ENCODE measurements at regions not wholly inside any gene's neighbourhood (a gene's known extent, or its start where the extent isn't known, plus 50 kb on each side); places are given as distances from the start of the nearest gene placed in this dataset.

DNA sequence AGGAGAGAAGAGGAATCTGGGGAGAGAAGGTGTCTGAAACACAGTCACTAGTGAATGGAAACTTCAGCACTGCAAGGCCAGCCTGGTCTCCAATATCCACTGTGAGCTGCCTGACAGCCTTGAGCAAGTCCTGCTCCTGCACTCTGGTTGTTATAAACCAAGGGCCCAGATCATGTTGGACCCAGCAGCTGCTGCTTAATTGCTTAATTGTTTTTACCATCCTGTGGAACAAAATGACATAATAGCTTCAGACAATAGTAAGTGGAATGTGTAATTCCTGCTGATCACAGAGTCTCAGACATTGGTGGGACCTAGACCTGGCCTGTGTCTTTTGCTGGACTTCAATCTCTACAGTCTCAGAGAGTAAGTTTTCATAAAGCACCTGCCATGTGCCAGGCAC is 833.7 kb downstream of the TFAP2A start:
- TF ChIP-seq, protein P1, sequence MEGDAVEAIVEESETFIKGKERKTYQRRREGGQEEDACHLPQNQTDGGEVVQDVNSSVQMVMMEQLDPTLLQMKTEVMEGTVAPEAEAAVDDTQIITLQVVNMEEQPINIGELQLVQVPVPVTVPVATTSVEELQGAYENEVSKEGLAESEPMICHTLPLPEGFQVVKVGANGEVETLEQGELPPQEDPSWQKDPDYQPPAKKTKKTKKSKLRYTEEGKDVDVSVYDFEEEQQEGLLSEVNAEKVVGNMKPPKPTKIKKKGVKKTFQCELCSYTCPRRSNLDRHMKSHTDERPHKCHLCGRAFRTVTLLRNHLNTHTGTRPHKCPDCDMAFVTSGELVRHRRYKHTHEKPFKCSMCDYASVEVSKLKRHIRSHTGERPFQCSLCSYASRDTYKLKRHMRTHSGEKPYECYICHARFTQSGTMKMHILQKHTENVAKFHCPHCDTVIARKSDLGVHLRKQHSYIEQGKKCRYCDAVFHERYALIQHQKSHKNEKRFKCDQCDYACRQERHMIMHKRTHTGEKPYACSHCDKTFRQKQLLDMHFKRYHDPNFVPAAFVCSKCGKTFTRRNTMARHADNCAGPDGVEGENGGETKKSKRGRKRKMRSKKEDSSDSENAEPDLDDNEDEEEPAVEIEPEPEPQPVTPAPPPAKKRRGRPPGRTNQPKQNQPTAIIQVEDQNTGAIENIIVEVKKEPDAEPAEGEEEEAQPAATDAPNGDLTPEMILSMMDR (IDR thresholded peaks at IDR 0.05), result no peak
- TF ChIP-seq POLR2A (IDR thresholded peaks at IDR 0.05), result no peak

All from uterus (tissue), 2 donors.